GM18858 (cell line): ENCODE measurements at regions not wholly inside any gene's neighbourhood (a gene's known extent, or its start where the extent isn't known, plus 50 kb on each side); places are given as distances from the start of the nearest gene placed in this dataset.

Experiments
- ATAC-seq: cut with Tn5 transposase; IDR thresholded peaks from one replicate; pipeline ENCODE4 v1.9.1; 2021; ENCODE audit not compliant: unreplicated experiment

DNA sequence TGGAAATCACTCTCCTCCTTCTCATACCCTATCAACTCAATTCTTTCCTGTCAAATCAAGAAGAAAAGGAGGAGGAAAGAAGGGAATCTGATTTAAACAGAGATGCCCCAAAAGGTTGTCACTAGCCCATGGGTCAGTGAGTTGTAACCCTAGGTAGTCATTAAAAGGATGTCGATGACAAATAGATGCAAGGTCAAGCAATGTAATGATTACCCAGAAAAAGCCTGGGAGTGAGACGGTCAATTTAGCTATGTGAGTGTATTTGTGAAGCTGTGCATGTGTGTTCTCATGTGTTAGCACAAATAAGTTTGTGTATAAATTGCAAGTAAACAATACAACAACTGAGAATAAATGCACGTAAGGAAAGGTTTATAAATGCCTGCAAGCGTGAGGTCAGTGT is 190.5 kb upstream of the PMFBP1 start:
- no peak for ATAC-seq

DNA sequence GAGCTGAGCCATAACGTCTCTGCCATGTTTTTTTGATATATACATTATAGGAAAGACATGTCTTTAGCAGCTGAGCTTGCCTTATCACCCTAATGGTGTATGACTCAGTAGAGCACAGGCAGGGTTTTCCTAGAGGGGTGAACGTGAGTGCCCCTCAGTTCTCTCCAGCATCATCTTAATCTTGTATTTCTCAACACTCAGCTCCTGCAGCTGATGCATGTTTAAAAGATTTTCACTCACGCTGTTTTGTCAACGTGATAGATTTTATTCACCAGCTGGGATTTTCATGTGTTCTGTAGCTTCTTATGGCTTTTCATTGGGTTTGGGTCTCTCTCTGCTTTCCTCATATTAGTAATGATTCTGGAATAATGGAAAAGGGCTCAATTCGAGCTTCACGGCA is 186.0 kb upstream of the PMFBP1 start:
- ATAC-seq, result no peak

DNA sequence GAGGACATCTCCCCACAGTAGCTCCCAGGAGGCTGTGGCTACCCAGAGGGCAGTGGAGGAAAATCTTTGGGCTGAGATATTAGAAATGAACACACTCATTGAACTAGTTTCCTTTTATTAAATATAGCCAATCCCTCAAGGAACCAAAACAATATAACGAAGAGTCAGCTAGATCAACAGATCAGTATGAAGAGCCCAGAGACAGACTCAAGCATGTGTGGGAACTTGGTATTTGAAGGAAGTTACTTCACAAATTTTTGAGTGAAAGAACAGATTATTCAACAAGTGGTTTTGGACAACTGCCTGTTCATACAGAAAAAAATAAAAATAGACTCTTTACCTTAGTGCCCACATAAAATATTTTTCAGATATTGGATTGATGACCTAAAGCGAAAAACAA is 183.6 kb upstream of the PMFBP1 start:
- no peak for ATAC-seq

DNA sequence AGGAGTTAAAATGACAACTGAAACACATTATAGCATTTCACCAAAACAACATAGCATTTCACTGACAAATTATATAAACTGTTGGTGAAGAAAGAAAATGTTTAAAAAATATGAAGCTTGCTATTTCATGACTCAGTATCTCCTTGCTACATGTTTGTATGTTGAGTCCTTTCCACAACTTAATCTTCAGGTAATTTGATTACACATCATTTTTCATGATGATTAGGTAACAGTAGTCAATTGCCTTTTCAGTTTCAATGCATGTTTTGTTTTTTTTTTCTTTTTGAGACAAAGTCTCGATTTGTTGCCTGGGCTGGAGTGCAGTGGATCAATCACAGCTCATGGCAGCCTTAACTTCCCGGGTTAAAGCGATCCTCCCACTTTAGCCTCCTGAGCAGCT is 177.8 kb upstream of the PMFBP1 start:
- no peak for ATAC-seq

DNA sequence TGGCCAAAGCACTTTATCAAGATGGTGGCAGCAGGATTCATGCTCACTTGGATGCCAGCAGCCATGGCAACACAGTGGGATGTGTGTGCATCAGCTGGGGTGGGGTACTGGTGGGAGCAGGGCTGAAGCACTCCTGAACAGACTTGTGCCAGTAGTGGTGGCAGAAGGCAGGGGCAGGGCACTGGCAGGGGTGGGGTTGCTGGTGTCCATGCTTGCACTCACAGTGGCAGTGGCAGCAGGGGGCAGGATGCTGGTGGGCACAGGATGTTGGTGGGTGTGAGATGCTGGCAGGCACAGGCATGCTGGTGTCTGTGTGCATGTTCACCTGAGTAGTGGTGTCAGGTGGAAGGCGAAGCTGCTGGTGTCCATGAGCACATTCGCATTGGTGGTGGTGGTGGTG is 161.0 kb upstream of the PMFBP1 start:
- no peak for ATAC-seq

DNA sequence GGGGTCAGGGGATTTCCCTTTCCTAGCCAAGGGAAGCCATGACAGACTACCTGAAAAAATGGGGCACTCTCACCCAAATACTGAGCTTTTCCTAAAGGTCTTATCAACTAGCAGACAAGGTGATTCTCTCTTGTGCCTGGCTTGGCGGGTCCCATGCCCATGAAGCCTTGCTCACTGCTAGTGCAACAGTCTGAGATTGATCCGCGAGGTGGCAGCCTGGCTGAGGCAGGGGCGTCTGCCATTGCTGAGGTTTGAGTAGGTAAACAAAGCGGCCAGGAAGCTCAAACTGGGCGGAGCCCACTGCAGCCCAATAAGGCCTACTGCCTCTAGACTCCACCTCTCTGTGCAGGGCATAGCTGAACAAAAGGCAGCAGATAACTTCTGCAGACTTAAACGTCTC is 152.6 kb upstream of the PMFBP1 start:
- no peak for ATAC-seq

DNA sequence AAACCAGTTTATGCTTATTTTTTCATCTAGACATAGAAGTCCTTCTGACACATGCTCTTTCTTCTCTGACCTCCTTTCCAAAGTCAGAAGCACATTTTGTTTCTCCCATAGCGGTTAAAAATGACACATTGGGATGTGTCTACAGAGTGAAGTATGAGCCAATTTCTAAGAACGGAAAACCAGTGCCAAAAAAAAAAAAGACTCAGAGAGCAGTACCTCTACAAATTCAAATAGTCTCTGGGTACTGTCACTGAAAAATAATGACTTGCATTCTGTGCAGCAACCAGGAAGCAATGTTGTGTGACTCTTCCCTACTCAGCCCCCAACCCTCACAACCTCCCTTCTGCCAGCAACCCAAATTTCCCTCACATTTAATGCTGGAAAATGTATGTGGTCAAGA is 145.5 kb upstream of the PMFBP1 start:
- ATAC-seq, result no peak

DNA sequence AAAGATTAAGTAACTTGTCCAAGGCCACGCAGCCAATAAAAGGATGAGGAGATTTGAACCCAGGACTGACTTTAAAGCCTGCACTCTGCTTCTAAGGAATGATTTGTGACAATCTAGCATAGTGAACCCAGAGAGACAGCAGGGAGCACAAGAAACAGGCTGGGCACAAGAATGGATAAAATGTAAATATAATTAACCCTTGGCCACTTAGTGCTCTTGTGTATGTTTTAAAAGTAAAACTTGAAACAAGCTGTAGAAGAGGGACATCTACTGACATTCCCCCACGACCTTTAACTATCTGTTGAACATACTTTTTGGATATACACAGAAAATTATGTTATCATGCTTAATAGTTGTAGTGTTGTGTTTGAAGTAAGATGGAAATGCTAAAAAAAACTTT is 141.9 kb upstream of the PMFBP1 start:
- ATAC-seq, result no peak

DNA sequence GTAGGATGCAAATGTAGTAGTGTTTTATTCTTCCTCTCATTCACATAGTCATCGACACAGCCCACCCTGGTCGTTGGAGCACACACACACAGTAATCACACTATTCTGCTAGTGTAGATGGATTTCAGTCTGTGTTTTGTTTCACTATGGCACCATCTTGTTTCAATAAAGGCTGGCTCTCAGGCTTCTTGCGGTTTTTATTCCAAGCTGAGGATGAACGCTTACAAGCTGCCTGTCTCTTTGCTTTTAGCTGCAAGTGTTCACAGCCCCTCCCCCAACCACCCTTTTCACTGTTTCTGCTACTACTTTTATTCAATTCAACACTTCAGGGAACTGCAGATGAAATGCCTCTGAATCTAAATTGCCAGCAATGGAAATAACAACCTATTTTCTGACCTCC is 140.9 kb upstream of the PMFBP1 start:
- ATAC-seq, result no peak

DNA sequence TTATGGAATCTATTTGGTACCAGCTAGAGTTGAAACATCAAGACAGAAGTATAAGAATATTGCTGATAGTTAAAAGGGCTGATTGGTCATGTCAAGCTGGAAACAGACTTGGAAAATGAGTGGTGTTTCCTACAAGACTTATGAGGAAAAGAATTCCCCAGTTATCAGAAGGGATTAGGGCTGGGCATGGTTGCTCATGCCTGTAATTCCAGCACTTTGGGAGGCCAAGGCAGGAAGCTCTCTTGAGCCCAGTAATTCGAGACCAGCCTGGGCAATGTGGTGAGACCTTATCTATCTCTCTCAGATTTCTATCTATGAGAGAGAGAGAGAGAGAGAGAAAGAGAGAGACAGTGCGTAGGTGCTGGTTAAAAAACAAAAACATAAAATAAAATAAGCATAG is 139.5 kb upstream of the PMFBP1 start:
- no peak for ATAC-seq

DNA sequence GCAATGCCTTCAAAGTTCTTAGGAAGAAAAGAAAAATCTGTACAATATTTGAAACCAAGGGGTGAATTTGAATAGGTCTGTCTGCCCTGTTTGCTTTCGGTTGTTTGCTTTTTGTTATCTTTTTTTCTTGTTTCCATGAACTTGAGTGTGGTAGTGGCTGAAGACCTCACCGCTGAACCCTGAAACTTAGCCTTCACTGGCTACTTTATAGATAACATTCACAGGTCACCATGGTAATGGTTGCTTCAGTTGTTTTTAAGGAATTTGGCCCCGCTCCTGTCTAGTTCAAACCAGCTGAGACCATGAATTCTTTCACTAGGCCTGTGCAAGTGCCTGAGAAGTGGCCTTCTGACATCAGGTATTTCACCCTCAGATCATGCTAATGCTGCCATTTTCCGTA is 137.0 kb upstream of the PMFBP1 start:
- ATAC-seq, result no peak

DNA sequence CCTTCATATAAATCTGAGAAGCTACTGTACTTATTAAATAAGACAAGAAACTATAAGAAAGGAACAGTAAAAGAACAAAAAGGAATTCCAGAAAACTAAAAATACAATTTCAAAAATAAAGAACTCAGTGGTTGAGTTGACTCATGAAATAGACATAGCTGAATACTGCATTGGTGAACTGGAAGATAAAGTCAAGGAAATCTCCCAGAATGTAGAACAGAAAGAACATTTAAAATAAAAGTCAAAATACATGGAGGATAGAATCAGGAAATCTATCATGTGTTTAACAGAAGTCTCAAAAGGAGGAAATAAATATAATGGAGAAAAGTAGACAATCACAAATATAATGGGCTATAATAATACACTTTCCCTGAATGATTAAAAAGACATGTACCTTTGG is 136.4 kb upstream of the PMFBP1 start:
- ATAC-seq, result no peak

DNA sequence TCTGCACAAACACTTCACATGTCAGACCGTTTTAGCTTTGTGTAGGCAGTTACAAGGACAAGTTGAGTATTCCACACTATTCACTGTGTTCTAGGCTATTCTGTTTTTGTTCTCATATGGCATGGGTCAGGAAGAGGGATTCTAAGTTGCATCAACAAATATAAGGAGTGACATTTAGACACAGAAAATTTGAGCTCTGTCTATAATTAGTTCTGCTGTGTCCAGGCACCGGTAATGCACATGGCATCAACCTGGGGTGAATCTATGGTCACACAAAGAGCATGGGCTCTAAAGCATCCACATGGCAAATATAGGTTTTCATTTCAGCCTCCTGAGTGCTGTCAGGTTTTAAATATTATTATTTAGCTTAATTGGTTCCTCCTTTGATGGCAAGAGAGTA is 130.4 kb upstream of the PMFBP1 start:
- ATAC-seq, result no peak

DNA sequence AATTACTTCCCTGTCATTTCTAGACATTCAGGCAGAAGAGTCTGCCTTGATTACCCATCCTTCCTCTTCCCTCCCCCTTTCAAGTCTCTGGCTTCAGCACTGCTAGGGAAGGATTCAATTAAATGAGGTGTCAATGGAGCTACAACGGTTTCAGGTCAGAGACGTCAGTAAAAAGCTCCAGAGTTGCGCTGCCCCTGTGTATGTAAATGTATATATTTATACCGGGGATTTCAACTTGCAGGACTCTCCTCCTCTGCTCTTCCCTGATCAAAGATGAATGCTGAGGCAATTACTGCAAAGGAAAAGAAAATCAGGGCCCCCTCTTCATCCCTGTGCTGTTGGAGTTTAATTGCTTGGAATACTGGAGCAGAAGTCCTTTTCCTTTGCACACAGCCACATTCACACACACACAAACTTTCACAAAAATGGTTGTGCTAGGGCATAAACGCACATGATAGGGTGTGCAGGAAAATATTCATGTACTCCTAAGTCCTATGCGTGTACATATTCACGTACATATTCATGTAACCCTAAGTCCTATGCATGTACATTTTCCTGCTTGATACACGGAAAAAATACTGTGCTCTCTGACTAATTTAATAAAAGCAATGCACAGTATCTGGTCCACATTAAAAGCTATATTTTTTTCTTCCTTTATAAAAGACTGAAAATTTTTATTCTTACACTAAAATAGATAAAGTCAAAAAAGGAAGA is 129.7 kb upstream of the PMFBP1 start:
- no peak for ATAC-seq

DNA sequence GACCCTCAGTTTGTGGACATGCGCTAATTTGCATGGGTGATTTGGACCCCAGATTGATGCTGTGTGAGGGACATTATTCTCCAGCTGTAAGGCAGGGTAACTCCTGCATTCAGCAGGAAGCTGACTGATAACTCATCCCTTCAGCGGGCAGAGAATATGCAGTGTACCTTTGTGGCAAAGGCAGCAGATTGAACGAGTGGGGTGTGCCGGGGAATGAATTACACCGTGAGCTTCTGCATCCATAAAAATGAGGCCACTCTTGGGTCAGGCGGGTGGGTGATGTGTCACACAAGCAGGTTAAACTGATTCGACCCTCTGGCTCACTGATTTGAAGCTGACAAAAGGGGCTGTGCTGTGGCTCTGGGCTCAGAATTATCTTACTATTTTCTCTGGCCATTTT is 128.9 kb upstream of the PMFBP1 start:
- no peak for ATAC-seq

DNA sequence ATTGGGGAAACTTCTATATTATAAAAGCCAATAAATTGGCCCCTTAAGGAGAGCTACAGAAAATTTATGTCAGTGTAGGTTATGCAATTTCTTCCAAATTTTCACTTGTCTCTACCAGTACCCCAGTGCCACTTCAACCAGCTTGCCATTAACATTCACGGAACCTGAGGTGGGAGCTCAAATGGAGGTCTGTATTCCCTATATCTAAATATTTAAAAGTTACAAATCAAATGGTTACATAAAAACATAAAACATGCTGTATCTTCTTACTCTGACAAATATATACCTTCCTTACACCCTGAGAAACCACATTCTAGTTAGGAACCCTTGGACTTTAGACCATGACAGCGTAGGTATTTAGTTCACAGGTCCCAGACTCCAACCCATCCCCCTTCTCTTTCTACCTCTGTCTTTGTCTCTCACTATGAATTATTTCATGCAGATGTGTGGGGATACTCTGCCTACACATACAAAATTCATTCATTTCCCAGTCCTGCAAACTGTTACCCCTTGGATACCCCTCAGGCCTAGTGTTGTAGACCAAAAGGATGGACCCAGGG is 127.8 kb upstream of the PMFBP1 start:
- no peak for ATAC-seq

DNA sequence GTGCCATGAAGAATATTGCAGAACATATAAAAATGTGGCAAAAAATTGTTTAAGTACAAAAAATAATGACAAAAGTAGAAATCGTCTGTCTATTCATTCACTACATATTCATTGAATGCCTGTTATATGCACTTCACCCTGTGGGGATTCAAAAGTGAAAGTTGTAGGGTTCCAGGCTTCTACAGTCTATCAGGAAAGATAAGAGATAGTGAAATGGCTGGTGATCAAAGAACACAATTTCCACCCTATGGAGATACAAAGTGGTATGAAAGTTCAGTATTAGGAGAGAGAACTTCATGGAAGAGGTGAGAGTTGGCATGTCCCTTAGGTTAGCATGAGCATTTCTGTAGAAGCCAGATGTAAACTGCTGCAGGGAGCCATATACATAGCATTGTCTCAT is 127.0 kb upstream of the PMFBP1 start:
- ATAC-seq, result no peak

DNA sequence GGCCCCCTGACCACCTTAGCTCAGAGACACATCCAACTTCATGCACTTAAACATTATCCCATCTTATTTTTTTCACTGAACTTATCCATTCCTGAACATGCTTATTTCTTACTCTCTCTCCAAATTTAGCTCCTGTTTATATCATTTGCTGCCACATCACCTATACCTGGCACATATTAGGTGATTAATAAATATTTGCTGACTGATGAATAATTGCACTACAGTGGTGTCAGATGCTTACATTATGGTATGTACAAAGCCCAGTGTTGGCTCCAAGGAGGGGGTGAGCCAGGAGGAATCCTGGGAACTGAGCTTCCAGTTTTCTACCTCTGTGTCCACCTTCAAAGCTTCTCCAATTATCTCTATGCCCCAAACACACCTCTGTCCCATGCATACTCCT is 124.0 kb upstream of the PMFBP1 start:
- no peak for ATAC-seq

DNA sequence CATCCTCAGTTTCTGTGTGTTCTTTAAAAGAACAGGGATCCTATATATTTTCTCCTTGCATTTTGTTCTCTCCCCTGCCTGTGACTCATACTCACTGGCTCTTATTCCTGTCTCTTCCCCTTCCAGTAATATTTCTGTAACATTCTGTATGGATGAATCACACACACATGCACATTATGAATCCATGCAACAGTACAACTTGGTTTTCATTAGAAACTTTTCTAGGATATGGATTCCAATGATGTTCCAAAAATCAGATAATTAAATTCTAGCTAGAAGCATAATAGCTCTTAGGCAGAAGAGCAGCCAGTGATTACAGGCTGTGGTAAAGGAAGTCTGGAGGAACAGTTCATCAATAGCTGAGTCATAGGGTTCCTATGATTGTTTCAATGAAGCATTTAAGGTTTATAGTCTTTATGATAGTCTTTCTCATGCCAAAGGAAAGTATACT is 119.6 kb upstream of the PMFBP1 start:
- ATAC-seq, result no peak

DNA sequence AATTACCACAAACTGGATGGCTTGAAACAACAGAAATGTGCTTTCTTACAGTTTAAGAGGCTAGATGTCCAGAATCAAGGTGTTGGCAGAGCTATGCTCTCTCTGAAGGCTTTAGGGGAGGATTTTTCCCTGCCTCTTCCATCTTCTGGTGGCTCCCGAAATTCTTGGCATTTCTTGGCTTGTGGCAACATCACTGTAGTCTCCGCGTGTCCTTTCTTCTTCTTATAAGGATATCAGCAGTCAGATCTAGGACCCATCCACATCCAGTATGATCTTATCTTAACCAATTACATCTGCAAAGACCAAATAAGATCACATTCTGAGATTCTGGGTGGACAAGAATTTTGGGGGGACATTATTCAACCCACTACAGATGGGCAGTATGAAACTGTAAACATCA is 119.2 kb upstream of the PMFBP1 start:
- ATAC-seq, result no peak

DNA sequence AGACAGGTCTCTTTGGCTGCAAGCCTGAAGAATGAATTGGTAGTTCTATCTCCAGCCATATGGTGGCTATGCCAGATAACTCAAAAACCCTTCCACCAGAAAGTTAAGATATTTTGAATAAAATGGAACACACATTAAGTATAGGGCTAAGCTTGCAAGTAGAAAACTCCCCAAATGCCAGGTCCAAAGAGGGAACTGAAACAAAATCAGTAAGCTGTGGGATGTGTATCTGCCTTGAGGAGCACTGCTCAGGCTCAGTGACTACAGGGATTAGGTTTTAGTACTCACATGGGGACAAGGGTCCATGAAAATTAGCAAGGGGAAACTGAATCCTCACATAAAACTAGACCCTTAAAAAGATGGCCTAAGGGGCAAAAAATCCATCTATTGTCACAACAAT is 115.7 kb upstream of the PMFBP1 start:
- no peak for ATAC-seq

DNA sequence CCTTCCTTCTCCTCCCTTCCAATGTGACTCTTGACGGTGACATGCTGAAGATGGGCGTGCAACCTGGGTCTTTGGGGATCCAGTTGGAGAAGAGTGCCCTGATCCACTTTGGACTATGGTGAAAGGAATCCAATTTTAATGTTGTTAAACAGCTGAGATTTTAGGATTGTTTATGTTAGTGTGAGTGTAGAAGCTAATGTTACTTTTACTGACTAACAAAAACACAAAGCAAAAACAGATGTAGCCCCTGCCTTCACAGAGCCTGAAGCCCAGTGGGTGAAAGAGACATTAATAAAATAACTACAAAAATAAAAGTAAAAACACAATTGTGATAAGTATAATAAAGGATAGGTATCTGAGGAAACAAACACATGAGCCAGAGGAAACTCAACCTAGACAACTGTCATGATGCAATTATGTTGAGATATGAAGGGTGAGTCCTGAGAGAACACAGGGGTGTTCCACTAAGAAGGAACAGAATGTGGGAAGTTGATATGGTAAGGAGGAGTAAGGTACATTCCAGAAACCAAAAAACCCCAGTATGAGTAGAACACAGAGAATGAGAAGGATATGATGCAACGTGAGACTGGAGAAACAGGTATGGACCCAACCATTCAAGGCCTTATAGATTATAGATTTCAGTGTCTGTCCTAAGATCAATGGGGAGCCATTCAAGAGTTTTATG is 115.1 kb upstream of the PMFBP1 start:
- no peak for ATAC-seq

DNA sequence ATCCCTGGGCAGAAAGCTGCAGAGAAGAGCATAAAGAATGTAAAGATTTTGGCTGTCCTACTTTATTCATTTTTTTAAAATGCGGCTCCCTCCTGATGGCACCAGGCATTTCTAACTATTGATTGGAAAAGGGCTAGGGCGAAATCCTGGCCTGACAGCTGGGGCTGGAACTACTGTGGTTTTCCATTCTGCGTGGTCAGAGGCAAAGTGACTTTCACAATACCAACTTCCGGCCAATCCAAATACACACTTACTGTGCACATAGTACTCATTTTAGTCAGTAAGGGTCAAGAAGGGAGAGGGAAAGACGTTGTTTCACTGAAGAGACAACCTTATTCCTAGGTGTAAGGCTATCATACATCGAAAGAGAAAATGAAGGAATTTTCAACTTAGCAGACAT is 113.8 kb upstream of the PMFBP1 start:
- ATAC-seq, result no peak
